Activated CD4-positive, CD25-positive, alpha-beta regulatory T cell treated with anti-CD3 and anti-CD28 coated beads, Interleukin-2, amount 50 U/mL, for 72 hours (primary cell): ENCODE measurements at regions not wholly inside any gene's neighbourhood (a gene's known extent, or its start where the extent isn't known, plus 50 kb on each side); places are given as distances from the start of the nearest gene placed in this dataset.
A peak's percentile ranks its signal among the peaks of the same experiment; 100 is the strongest.

ENCODE experiments used
- DNase-seq: peaks from one replicate; pipeline ENCODE4 v3.0.0; 2021

DNA sequence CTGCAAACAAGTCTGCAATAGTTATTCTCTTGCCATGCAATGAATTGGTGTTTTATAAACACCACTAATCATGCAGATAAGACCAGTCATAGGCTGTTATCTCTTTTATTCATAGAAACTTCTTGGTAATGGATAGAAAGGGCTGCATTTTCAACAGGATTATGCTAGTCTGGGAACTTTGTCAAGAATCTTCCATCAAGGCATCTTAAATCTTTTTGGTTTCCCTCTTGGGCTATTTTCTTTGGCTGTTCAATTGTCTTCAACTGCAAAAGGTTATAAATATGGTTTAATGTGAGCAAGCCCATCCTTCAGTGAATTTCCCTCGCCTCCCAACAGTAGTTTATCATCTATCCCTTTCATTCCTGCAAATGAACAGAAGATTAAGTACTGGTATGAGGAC is 59.0 kb upstream of the MINAR1 start:
- no peak for DNase-seq

DNA sequence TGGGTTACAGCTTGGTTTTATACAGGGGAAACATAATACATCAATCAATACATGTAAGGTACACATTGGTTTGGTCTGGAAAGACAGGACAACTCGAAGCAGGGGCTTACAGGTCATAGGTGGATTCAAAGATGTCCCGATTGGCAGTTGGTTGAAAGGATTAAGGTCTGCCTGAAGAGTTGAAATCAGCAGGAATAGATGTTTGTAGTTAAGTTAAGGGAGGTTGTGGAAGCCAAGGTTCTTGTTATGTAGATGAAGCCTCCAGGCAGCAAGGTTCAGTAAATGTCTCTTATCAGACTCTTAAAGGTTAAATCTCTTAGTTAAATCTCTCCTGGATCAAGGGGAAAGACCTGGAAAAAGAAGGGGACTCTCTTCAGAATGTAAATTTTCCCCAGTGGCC is 58.4 kb upstream of the MINAR1 start:
- DNase-seq = no peak

DNA sequence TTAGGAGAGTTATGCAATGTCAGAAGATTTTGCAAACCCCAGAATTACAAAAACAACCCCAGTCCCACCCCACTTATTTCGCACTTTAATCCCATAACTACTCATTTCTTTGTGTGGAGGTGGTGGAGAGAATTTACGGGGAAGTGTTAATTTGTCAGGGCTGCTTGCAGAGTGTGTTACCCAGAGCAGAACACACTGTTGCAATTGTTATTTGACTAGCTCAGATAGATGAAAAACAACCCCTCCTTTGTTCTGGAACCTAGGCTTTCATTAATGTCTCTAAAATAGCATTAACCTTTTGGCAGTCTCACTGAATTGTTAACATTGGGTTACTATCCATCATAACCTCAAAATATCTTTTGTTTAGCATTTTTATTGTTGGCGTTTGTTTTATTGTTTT is 55.8 kb upstream of the MINAR1 start:
- DNase-seq = no peak

DNA sequence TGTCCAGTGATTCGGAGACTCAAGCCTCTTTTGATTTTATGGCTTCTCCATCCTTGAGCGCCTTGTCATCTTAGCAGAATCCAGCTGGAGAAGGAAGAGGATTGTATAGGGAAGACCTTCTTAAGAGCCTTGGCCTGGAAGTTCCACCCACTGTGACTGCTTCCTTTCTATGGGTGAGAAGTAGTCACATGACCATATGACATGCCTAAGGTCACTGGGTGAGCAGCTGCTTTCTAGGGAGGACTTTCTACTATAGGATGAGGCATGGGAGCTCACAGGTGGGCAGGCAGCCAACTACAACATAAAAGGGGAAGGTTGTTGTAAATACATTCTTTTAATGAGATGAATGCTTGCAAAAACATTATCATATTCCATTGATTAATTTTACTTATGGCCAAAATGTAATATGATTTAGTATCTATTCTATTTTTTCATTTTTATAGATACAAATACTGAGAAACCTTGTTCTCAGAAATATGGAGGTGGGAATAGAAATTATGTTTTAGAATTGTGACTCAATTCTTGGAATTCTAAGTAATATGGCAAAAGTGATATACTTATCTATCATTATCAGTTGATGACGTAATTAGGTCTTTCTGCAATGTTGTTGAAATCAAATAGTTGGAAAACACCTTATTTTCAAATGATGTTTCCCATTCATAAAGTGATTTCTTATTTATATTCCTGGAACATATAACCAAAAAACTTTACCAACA is 53.6 kb upstream of the MINAR1 start:
- no peak for DNase-seq

DNA sequence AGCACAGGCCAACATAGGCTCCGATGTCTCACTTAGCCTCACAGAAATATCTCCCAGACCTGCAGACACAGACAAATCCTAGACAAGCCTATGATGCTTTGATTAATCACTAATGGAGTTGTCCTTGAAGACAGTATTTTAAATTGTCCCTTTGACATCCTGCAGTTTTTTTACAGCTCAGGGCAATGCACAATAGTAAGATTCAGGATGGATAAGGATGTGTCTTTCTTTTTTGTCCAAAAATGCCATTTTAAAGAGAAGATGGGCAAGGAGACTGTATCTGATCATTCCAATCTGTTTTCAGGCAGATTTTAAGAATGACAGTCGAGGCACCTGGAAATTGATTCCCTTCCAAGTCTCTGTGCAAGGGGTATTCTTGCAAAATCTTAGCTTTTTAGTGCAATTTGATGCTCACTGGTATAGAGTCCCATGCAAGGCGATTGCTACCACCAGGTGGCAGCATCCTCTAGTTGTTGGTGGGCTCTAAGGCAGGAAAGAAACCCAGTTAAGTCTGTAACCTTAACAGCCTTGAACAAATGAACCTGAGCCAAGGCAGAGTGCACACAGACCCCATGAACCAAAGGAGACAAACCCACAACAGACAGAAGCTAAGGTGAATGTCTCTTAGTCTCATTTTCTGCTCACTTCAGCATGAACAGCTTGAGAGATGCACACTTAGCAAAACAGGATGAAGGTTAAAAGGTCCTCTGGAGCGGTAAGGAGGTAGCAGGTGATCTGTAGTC is 51.2 kb upstream of the MINAR1 start:
- peak; percentile 73 for DNase-seq

DNA sequence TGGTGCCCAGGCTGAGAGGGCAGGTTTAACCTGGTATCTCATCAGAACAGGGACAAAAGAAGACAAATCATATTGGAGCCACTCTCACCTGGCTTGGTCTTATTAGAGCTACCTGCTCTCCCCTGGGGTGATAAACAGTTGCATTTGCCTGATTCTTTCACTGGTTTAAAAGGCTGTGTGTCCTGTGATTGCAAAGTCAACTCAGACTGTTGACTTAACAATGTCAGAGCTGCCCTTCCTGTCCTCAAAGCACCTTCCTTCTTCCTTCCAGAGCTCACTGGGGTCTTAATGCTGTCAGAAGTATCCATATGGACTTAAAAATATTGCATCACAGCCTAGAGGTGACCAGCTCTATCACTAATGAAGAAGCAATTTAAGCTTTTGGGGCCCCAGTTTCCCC is 50.5 kb upstream of the MINAR1 start:
- DNase-seq = no peak
